ENCODE measurements at regions not wholly inside any gene's neighbourhood (a gene's known extent, or its start where the extent isn't known, plus 50 kb on each side); places are given as distances from the start of the nearest gene placed in this dataset.

- no peaks in the 10 kb centered on the region for H3K79me2 ChIP-seq
- no peak overlapping the region for H3K4me2 ChIP-seq (ENCODE audit: low read length)
- H3K4me3 ChIP-seq (ENCODE audit: low read depth, low read length): no peak overlapping the region
- no peaks in the 10 kb centered on the region for H3K9me3 ChIP-seq (ENCODE audit: control insufficient read depth, low read length)
- H3K4me1 ChIP-seq: no peaks in the 10 kb centered on the region
- no peak overlapping the region for H3K9ac ChIP-seq
- H2AFZ ChIP-seq: no peak overlapping the region
- TF ChIP-seq, protein P1, sequence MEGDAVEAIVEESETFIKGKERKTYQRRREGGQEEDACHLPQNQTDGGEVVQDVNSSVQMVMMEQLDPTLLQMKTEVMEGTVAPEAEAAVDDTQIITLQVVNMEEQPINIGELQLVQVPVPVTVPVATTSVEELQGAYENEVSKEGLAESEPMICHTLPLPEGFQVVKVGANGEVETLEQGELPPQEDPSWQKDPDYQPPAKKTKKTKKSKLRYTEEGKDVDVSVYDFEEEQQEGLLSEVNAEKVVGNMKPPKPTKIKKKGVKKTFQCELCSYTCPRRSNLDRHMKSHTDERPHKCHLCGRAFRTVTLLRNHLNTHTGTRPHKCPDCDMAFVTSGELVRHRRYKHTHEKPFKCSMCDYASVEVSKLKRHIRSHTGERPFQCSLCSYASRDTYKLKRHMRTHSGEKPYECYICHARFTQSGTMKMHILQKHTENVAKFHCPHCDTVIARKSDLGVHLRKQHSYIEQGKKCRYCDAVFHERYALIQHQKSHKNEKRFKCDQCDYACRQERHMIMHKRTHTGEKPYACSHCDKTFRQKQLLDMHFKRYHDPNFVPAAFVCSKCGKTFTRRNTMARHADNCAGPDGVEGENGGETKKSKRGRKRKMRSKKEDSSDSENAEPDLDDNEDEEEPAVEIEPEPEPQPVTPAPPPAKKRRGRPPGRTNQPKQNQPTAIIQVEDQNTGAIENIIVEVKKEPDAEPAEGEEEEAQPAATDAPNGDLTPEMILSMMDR (IDR thresholded peaks at IDR 0.05): no peak
- no peaks in the 10 kb centered on the region for H3K27me3 ChIP-seq (ENCODE audit: control insufficient read depth, insufficient read depth, low read length)
- H3K27ac ChIP-seq: no peak overlapping the region
- no peaks in the 10 kb centered on the region for H3K36me3 ChIP-seq (ENCODE audit: control insufficient read depth, insufficient read depth, low read length)
Measured at GRCh38 chr15:62571072-62571471, 406.0 kb upstream of the C2CD4B start.

GRCh38 chr15:62572797-62573196 is 407.7 kb upstream of the C2CD4B start:
- no peaks in the 10 kb centered on the region for H3K36me3 ChIP-seq (ENCODE audit: control insufficient read depth, insufficient read depth, low read length)
- H3K4me1 ChIP-seq: no peaks in the 10 kb centered on the region
- H2AFZ ChIP-seq: no peak overlapping the region
- no peaks in the 10 kb centered on the region for H3K27me3 ChIP-seq (ENCODE audit: control insufficient read depth, insufficient read depth, low read length)
- H3K4me3 ChIP-seq (ENCODE audit: low read depth, low read length): no peak overlapping the region
- no peak overlapping the region for H3K27ac ChIP-seq
- TF ChIP-seq, protein P1 (IDR thresholded peaks at IDR 0.05): no peak
- no peaks in the 10 kb centered on the region for H3K79me2 ChIP-seq
- no peak overlapping the region for H3K4me2 ChIP-seq (ENCODE audit: low read length)
- H3K9ac ChIP-seq: no peak overlapping the region
- no peaks in the 10 kb centered on the region for H3K9me3 ChIP-seq (ENCODE audit: control insufficient read depth, low read length)

DNA sequence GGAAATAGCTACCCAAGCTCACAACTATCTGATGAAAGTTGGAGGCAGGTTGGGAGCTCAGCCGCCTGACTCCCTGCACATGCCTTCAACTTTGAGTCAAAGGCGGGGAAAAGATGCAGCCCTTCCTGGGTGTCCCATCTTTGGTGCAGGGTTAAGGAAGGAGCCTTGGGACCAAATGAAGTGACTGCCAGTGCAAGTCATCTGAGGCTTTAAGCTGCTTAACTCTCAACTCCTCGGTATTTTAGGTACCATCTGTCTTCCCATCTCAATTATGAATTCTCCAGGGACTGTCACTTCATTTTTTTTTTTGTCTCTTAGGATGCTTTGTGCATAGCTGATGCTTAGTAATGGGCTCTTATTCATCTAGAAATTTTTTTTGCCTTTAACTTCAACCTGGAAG is 408.8 kb upstream of the C2CD4B start:
- H3K36me3 ChIP-seq (ENCODE audit: control insufficient read depth, insufficient read depth, low read length): no peaks in the 10 kb centered on the region
- no peaks in the 10 kb centered on the region for H3K9me3 ChIP-seq (ENCODE audit: control insufficient read depth, low read length)
- no peaks in the 10 kb centered on the region for H3K79me2 ChIP-seq
- no peak overlapping the region for H3K27ac ChIP-seq
- TF ChIP-seq, protein P1 (IDR thresholded peaks at IDR 0.05): no peak
- H3K4me3 ChIP-seq (ENCODE audit: low read depth, low read length): no peak overlapping the region
- no peak overlapping the region for H3K4me2 ChIP-seq (ENCODE audit: low read length)
- no peak overlapping the region for H2AFZ ChIP-seq
- H3K9ac ChIP-seq: no peak overlapping the region
- H3K4me1 ChIP-seq: no peaks in the 10 kb centered on the region
- H3K27me3 ChIP-seq (ENCODE audit: control insufficient read depth, insufficient read depth, low read length): no peaks in the 10 kb centered on the region

GRCh38 chr15:62578546-62578945 is 413.5 kb upstream of the C2CD4B start:
- H3K79me2 ChIP-seq: no peaks in the 10 kb centered on the region
- H3K27ac ChIP-seq: no peak overlapping the region
- H3K36me3 ChIP-seq (ENCODE audit: control insufficient read depth, insufficient read depth, low read length): no peaks in the 10 kb centered on the region
- no peak overlapping the region for H3K4me2 ChIP-seq (ENCODE audit: low read length)
- no peak overlapping the region for H3K9ac ChIP-seq
- H3K4me1 ChIP-seq: no peaks in the 10 kb centered on the region
- TF ChIP-seq, protein P1 (IDR thresholded peaks at IDR 0.05): no peak
- H3K27me3 ChIP-seq (ENCODE audit: control insufficient read depth, insufficient read depth, low read length): no peaks in the 10 kb centered on the region
- H3K9me3 ChIP-seq (ENCODE audit: control insufficient read depth, low read length): no peaks in the 10 kb centered on the region
- no peak overlapping the region for H2AFZ ChIP-seq
- no peak overlapping the region for H3K4me3 ChIP-seq (ENCODE audit: low read depth, low read length)

DNA sequence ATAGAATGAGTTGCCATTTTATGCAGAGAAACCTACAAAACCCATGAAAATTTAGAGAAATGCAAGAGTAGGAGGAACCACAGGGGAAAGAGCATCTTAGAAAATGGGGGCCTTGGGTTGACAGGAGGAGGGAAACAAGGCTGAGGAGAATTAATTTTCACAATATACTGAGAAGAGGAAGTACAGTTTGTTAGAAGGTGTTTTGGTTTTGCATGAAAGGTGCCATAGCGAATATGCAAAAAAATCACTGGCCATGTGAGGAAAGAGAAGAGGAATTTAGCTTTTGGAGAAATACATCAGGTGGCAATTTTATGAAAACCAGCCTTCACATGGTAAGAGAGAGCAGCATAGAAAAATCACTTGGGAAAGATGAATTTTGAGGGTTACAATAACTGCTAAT is 413.9 kb upstream of the C2CD4B start:
- Histone ChIP-seq H3K27me3 (ENCODE audit: control insufficient read depth, insufficient read depth, low read length) (no peaks in the 10 kb centered on the region), H3K4me2 (ENCODE audit: low read length) (no peak overlapping the region), H3K79me2 (no peaks in the 10 kb centered on the region), H2AFZ (no peak overlapping the region), H3K4me3 (ENCODE audit: low read depth, low read length) (no peak overlapping the region), H3K36me3 (ENCODE audit: control insufficient read depth, insufficient read depth, low read length) (no peaks in the 10 kb centered on the region), H3K9ac (no peak overlapping the region), H3K9me3 (ENCODE audit: control insufficient read depth, low read length) (no peaks in the 10 kb centered on the region), H3K27ac (no peak overlapping the region), H3K4me1 (no peaks in the 10 kb centered on the region)
- TF ChIP-seq, protein P1 (IDR thresholded peaks at IDR 0.05): no peak
